ENCODE measurements at regions not wholly inside any gene's neighbourhood (a gene's known extent, or its start where the extent isn't known, plus 50 kb on each side); places are given as distances from the start of the nearest gene placed in this dataset.

GRCh38 chr5:40027400-40027799 is 602.6 kb upstream of the DAB2 start:
- WGBS, 2 donors = 88 to 89% methylated on average over 4 of the region's 4 CpGs
- H3K9ac ChIP-seq (ENCODE audit: insufficient read depth in 1 of 2, low read length in 2 of 2) = no peak overlapping the region
- no peak for ATAC-seq (ENCODE audit: insufficient read depth, low FRiP score)

DNA sequence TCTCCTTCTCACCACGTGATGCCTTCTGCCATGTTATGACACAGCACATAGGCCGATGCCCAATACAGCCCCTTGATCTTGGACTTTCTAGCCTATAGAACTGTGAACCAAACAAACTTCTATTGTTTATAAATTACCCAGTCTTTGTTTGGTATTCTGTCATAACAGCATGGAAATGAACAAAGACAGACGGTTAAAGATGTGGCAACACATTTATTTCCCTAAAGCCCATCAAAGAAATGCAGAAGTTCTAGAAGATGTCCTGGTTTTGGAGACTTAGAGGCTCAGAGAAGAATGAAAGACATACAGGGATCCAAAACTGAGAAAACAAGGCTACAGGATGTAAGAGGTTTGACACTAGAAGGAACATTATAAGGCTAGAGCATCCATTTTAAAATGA is 600.8 kb upstream of the DAB2 start:
- Histone ChIP-seq H3K9ac (ENCODE audit: insufficient read depth in 1 of 2, low read length in 2 of 2) (no peak overlapping the region), H3K27ac (ENCODE audit: low read depth in 1 of 2, low read length in 1 of 2) (no peak overlapping the region), H3K27me3 (ENCODE audit: control insufficient read depth in 3 of 3, insufficient read depth in 3 of 3, low read length in 2 of 3) (no peaks in the 10 kb centered on the region), H3K4me1 (ENCODE audit: control insufficient read depth in 5 of 5, insufficient read depth in 5 of 5, low read length in 5 of 5) (peaks cover 0 to 5% (median 0%) of the 10 kb centered on the region in 5 donors), H3K4me3 (no peak overlapping the region), H3K36me3 (ENCODE audit: control insufficient read depth in 4 of 4, insufficient read depth in 4 of 4, low read length in 4 of 4) (no peaks in the 10 kb centered on the region), H3K9me3 (ENCODE audit: control insufficient read depth in 4 of 4, insufficient read depth in 3 of 4, low read length in 3 of 4) (no peaks in the 10 kb centered on the region)
- TF ChIP-seq CTCF (IDR thresholded peaks at IDR 0.05; ENCODE audit: control extremely low read depth, extremely low read depth) = no peak
- 30 to 71% methylated on average over 3 of the region's 3 CpGs for WGBS, 2 donors
- DNase-seq = peak in 1 of 3 donors; percentile 3
- ATAC-seq (ENCODE audit: insufficient read depth, low FRiP score) = no peak

More at GRCh38 chr5:40027400-40027799, 602.6 kb upstream of the DAB2 start:
- Histone ChIP-seq H3K4me3 (no peak overlapping the region), H3K9me3 (ENCODE audit: control insufficient read depth in 4 of 4, insufficient read depth in 3 of 4, low read length in 3 of 4) (no peaks in the 10 kb centered on the region), H3K4me1 (ENCODE audit: control insufficient read depth in 5 of 5, insufficient read depth in 5 of 5, low read length in 5 of 5) (peaks cover 0 to 5% (median 0%) of the 10 kb centered on the region in 5 donors), H3K36me3 (ENCODE audit: control insufficient read depth in 4 of 4, insufficient read depth in 4 of 4, low read length in 4 of 4) (no peaks in the 10 kb centered on the region), H3K27ac (ENCODE audit: low read depth in 1 of 2, low read length in 1 of 2) (no peak overlapping the region), H3K27me3 (ENCODE audit: control insufficient read depth in 3 of 3, insufficient read depth in 3 of 3, low read length in 2 of 3) (no peaks in the 10 kb centered on the region)
- TF ChIP-seq CTCF (IDR thresholded peaks at IDR 0.05; ENCODE audit: control extremely low read depth, extremely low read depth) = no peak
- no peak for DNase-seq

- DNase-seq (no peak), ATAC-seq (ENCODE audit: insufficient read depth, low FRiP score) (no peak)
- no peaks in the 10 kb centered on the region for H3K27me3 ChIP-seq (ENCODE audit: control insufficient read depth in 3 of 3, insufficient read depth in 3 of 3, low read length in 2 of 3)
- TF ChIP-seq CTCF (IDR thresholded peaks at IDR 0.05; ENCODE audit: control extremely low read depth, extremely low read depth) = no peak
- H3K27ac ChIP-seq (ENCODE audit: low read depth in 1 of 2, low read length in 1 of 2) = no peak overlapping the region
- H3K9me3 ChIP-seq (ENCODE audit: control insufficient read depth in 4 of 4, insufficient read depth in 3 of 4, low read length in 3 of 4) = peaks cover 0 to 3% (median under 1%) of the 10 kb centered on the region in 4 donors
- H3K36me3 ChIP-seq (ENCODE audit: control insufficient read depth in 4 of 4, insufficient read depth in 4 of 4, low read length in 4 of 4) = no peaks in the 10 kb centered on the region
- no peak overlapping the region for H3K9ac ChIP-seq (ENCODE audit: insufficient read depth in 1 of 2, low read length in 2 of 2)
- 89 to 100% methylated on average over 1 of the region's 1 CpG for WGBS, 2 donors
- H3K4me3 ChIP-seq = no peak overlapping the region
- no peaks in the 10 kb centered on the region for H3K4me1 ChIP-seq (ENCODE audit: control insufficient read depth in 5 of 5, insufficient read depth in 5 of 5, low read length in 5 of 5)
Observed at GRCh38 chr5:40022057-40022456, 597.3 kb upstream of the DAB2 start.

DNA sequence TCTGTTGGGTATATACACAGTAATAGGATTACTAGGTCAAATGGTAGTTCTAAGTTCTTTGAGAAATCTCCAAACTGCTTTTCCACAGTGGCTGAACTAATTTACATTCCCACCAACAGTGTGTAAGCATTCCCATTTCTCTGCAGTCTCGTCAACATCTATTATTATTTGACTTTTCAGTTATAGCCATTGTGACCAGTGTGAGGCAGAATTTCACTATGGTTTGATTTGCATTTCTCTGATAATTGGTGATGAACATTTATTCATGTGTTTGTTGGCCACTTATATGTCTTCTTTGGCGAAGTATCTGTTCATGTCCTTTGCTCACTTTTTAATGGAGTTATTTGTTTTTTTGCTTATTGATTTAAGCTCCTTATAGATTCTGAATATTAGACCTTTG is 596.2 kb upstream of the DAB2 start:
- 77 to 91% methylated on average over 2 of the region's 2 CpGs for WGBS, 2 donors
- Histone ChIP-seq H3K27ac (ENCODE audit: low read depth in 1 of 2, low read length in 1 of 2) (no peak overlapping the region), H3K36me3 (ENCODE audit: control insufficient read depth in 4 of 4, insufficient read depth in 4 of 4, low read length in 4 of 4) (no peaks in the 10 kb centered on the region), H3K9me3 (ENCODE audit: control insufficient read depth in 4 of 4, insufficient read depth in 3 of 4, low read length in 3 of 4) (peaks cover 0 to 3% (median under 1%) of the 10 kb centered on the region in 4 donors), H3K4me1 (ENCODE audit: control insufficient read depth in 5 of 5, insufficient read depth in 5 of 5, low read length in 5 of 5) (no peaks in the 10 kb centered on the region), H3K9ac (ENCODE audit: insufficient read depth in 1 of 2, low read length in 2 of 2) (no peak overlapping the region), H3K27me3 (ENCODE audit: control insufficient read depth in 3 of 3, insufficient read depth in 3 of 3, low read length in 2 of 3) (no peaks in the 10 kb centered on the region), H3K4me3 (no peak overlapping the region)
- DNase-seq (no peak), ATAC-seq (ENCODE audit: insufficient read depth, low FRiP score) (no peak)
- TF ChIP-seq CTCF (IDR thresholded peaks at IDR 0.05; ENCODE audit: control extremely low read depth, extremely low read depth) = no peak
